Thyroid gland (tissue), 4 donors: ENCODE measurements at regions not wholly inside any gene's neighbourhood (a gene's known extent, or its start where the extent isn't known, plus 50 kb on each side); places are given as distances from the start of the nearest gene placed in this dataset.

Experiments used
- DNase-seq, 2 donors: peaks; one replicate each; pipeline ENCODE4 v3.0.0-alpha.2; 2019
- H3K27ac ChIP-seq, 3 donors: fragments of 200-600 bp; sonication (generic); 1 replicate in 2 of 3; 2 replicates in 1 of 3; pipeline ENCODE4 v1.5.1; 2016 to 2019; ENCODE audit warnings: mild to moderate bottlenecking in 1 of 3, moderate library complexity in 1 of 3
- H3K27me3 ChIP-seq: fragments of 200-600 bp; sonication (generic); one replicate; pipeline ENCODE4 v1.5.1; 2019
- H3K36me3 ChIP-seq, 2 donors: fragments of 200-600 bp; sonication (generic); one replicate each; pipeline ENCODE4 v1.5.1; 2016 to 2019
- H3K4me1 ChIP-seq, 2 donors: fragments of 200-600 bp; sonication (generic); one replicate each; pipeline ENCODE4 v1.5.1; 2017 to 2019
- H3K4me3 ChIP-seq, 3 donors: fragments of 200-600 bp; sonication (generic); replicated peaks in 1 of 3; 1 replicate in 2 of 3; 2 replicates in 1 of 3; pipeline ENCODE4 v1.5.1; 2016; ENCODE audit warnings: mild to moderate bottlenecking in 1 of 3
- H3K9me3 ChIP-seq: fragments of 200-600 bp; sonication (generic); one replicate; pipeline ENCODE4 v1.5.1; 2017
- POLR2A ChIP-seq, 2 donors: fragments of 450-650 bp; IDR thresholded peaks; one replicate each; pipeline ENCODE4 v1.6.1; 2017; ENCODE audit warnings: antibody characterized with exemption in 2 of 2, mild to moderate bottlenecking in 2 of 2, moderate library complexity in 1 of 2
- WGBS, 2 donors: methylation state at CpG; one replicate each; pipeline ENCODE4 v1.1.5; 2017; 5-methylcytosine and 5-hydroxymethylcytosine counted together
- intact Hi-C: fragments of 100-400 bp; cut with DNase I; formaldehyde crosslinking; loops from one replicate; pipeline ENCODE4 v1.15.1; 2023
- TF ChIP-seq, protein P1 (sequence below), 6 experiments: fragments of 200-600 bp in 3 of 6; fragments of 450-650 bp in 3 of 6; sonication (generic) in 3 of 6; IDR thresholded peaks; one replicate each; pipeline ENCODE4 v1.5.1; 2016 to 2019; ENCODE audit warnings: antibody characterized with exemption in 6 of 6, mild to moderate bottlenecking in 2 of 6, inconsistent platforms in 1 of 6, moderate library complexity in 1 of 6

DNA sequence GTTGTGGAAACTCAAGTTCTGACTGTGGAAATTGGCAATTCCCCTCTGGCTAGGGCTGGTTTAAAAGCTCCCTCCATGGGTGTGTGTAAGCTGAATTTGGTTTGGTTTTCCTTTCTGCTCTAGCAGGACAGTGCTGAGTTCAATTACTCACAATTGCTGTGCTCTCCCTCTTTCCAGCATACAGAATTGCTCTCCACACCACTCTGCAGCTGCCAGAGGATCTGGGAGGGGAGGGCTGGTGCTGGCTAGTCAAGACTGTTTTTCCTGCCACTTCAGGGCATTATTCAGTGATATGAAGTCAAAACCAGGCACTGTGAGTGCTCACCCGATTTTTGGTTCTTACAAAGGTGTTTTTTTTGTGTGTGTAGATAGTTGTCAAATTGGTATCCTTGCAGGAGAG, 336.9 kb upstream of the SLC24A2 start:
- TF ChIP-seq POLR2A (IDR thresholded peaks at IDR 0.05), result no peak
- TF ChIP-seq, protein P1, sequence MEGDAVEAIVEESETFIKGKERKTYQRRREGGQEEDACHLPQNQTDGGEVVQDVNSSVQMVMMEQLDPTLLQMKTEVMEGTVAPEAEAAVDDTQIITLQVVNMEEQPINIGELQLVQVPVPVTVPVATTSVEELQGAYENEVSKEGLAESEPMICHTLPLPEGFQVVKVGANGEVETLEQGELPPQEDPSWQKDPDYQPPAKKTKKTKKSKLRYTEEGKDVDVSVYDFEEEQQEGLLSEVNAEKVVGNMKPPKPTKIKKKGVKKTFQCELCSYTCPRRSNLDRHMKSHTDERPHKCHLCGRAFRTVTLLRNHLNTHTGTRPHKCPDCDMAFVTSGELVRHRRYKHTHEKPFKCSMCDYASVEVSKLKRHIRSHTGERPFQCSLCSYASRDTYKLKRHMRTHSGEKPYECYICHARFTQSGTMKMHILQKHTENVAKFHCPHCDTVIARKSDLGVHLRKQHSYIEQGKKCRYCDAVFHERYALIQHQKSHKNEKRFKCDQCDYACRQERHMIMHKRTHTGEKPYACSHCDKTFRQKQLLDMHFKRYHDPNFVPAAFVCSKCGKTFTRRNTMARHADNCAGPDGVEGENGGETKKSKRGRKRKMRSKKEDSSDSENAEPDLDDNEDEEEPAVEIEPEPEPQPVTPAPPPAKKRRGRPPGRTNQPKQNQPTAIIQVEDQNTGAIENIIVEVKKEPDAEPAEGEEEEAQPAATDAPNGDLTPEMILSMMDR (IDR thresholded peaks at IDR 0.05), result no peak
- WGBS, 2 donors, result 21 to 42% methylated on average over 1 of the region's 1 CpG
- no peak for DNase-seq
- Histone ChIP-seq H3K4me3 (no peak overlapping the region), H3K4me1 (no peaks in the 10 kb centered on the region), H3K9me3 (no peaks in the 10 kb centered on the region), H3K27me3 (no peaks in the 10 kb centered on the region), H3K36me3 (no peaks in the 10 kb centered on the region), H3K27ac (no peak overlapping the region)
- intact Hi-C loops, result no loop called here

DNA sequence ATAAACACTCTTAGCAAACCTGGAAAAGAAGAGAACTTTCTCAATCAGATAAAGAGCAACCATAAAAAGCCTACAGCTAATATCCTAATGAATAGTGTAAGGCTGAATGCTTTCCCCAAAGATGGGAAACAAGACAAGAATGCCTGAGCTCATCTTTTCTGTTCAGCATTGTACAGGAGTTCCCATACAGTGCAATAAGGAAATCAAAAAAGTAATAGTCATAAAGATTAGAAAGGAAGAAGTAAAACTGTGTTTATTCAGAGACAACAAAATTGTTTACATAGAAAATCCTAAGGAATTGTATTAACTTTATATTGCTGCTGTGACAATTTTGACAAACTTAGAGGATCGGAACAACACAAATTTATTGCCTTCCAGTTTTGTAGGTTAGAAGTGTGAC, 330.7 kb upstream of the SLC24A2 start:
- no peak overlapping the region for H3K4me3 ChIP-seq
- no peaks in the 10 kb centered on the region for H3K4me1 ChIP-seq
- H3K27me3 ChIP-seq, result no peaks in the 10 kb centered on the region
- no peaks in the 10 kb centered on the region for H3K36me3 ChIP-seq
- WGBS, 2 donors, result 93 to 94% methylated on average over 1 of the region's 1 CpG
- TF ChIP-seq, protein P1 (IDR thresholded peaks at IDR 0.05), result no peak
- no peak for TF ChIP-seq POLR2A (IDR thresholded peaks at IDR 0.05)
- H3K27ac ChIP-seq, result no peak overlapping the region
- H3K9me3 ChIP-seq, result no peaks in the 10 kb centered on the region
- intact Hi-C loops, result no loop called here
- DNase-seq, result no peak

DNA sequence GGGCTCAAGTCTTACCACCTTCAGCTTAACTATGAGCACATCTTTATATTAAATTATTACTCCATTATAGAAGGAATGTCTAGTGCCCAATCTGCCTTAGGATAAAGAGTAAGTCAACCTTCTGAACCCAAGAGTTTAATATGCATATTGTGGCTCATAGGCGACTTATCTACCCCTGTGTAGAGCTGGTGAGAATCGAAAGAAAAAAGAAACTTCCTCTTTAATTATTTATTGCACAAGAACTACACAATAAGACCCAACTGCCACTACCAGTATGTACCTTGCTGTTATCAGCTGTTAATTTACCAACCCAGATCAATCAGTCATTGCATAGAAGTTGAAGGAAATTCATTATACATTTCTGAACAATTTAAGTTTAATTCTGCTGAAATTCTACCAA, 329.1 kb upstream of the SLC24A2 start:
- no peak for DNase-seq
- no peaks in the 10 kb centered on the region for H3K36me3 ChIP-seq
- no peaks in the 10 kb centered on the region for H3K27me3 ChIP-seq
- H3K9me3 ChIP-seq, result no peaks in the 10 kb centered on the region
- no peak overlapping the region for H3K4me3 ChIP-seq
- TF ChIP-seq, protein P1 (IDR thresholded peaks at IDR 0.05), result no peak
- TF ChIP-seq POLR2A (IDR thresholded peaks at IDR 0.05), result no peak
- intact Hi-C loops, result no loop called here
- no peak overlapping the region for H3K27ac ChIP-seq
- WGBS, 2 donors, result 84 to 89% methylated on average over 2 of the region's 2 CpGs
- no peaks in the 10 kb centered on the region for H3K4me1 ChIP-seq

DNA sequence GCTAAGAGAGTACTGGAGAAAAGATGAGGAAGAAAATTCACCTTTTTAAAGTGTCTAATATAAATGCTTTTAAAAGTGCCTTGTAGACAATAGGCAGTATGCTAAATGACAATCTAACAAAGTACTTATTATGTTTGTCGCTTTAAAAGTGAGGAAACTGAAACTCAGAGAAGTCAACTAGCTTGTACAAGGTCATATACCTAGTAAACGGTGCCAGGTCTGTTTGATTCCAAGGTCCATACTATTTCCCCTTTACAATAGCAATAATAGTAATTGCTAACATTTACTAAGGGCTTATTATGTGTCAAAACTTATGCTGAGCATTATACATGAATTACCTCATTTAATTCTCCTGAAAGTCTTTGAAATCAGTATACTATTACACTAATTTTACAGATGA, 328.6 kb upstream of the SLC24A2 start:
- no peak overlapping the region for H3K27ac ChIP-seq
- H3K4me1 ChIP-seq, result no peaks in the 10 kb centered on the region
- WGBS, 2 donors, result 63 to 86% methylated on average over 2 of the region's 2 CpGs
- no peak for DNase-seq
- no peaks in the 10 kb centered on the region for H3K9me3 ChIP-seq
- intact Hi-C loops, result no loop called here
- H3K4me3 ChIP-seq, result no peak overlapping the region
- H3K27me3 ChIP-seq, result no peaks in the 10 kb centered on the region
- no peak for TF ChIP-seq POLR2A (IDR thresholded peaks at IDR 0.05)
- no peaks in the 10 kb centered on the region for H3K36me3 ChIP-seq

DNA sequence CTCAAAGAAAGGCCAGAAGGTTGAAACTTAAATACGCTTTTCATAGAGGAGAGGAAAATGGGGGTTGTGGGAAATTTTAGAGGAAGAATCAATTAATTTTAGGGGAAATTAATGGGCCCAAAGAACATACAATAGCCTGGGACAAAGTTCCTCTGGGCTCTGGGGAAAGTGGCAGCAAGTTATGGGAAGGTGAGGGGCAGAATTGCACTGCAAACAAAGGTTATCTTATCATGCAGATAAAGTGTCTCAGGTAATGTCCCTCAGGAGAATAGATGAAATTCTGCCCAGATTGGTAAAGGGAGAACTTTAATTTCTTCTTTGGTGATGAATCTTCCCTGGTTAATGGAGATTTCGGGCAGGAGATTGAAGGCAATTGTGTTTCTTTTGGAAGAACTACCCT, 326.1 kb upstream of the SLC24A2 start:
- WGBS, 2 donors, result 98% methylated on average over 2 of the region's 2 CpGs
- Histone ChIP-seq H3K4me3 (no peak overlapping the region), H3K27ac (no peak overlapping the region), H3K4me1 (no peaks in the 10 kb centered on the region), H3K9me3 (no peaks in the 10 kb centered on the region), H3K27me3 (no peaks in the 10 kb centered on the region), H3K36me3 (no peaks in the 10 kb centered on the region)
- TF ChIP-seq POLR2A (IDR thresholded peaks at IDR 0.05), result no peak
- TF ChIP-seq, protein P1 (IDR thresholded peaks at IDR 0.05), result no peak
- intact Hi-C loops, result no loop called here
- no peak for DNase-seq

DNA sequence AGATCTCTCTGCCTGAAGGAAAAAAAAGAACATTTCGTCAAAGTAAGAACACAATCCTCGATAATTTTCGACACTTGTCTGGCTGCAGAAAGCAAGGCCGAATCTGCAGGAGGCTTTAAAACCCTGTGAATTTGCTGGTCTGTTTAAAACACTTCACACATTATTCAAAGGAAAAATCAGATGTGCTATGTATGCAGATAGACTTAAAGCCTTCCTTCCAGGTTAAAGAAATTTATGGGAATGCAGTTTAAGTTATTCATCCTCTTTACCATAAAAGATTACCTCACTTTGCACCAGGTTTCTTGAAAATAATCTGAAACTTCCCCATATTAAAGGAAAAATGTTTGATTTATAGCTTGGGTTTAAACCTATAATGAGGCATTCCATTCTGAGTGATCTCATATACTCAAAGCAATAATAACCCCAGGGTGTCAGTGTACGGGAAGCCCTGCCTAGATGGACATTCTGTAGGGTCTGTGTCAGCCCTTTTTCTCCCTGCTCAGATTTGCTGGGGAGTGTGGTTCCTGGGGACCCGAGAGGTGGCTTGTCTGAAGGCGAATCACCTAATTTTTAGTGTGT, 323.5 kb upstream of the SLC24A2 start:
- no peak for TF ChIP-seq POLR2A (IDR thresholded peaks at IDR 0.05)
- TF ChIP-seq, protein P1 (IDR thresholded peaks at IDR 0.05), result no peak
- H3K27ac ChIP-seq, result no peak overlapping the region
- H3K27me3 ChIP-seq, result no peaks in the 10 kb centered on the region
- H3K4me3 ChIP-seq, result no peak overlapping the region
- H3K4me1 ChIP-seq, result no peaks in the 10 kb centered on the region
- H3K9me3 ChIP-seq, result no peaks in the 10 kb centered on the region
- no peak for DNase-seq
- intact Hi-C loops, result no loop called here
- 76 to 84% methylated on average over 7 of the region's 7 CpGs for WGBS, 2 donors
- no peaks in the 10 kb centered on the region for H3K36me3 ChIP-seq
